ENCODE measurements at regions not wholly inside any gene's neighbourhood (a gene's known extent, or its start where the extent isn't known, plus 50 kb on each side); places are given as distances from the start of the nearest gene placed in this dataset.

DNA sequence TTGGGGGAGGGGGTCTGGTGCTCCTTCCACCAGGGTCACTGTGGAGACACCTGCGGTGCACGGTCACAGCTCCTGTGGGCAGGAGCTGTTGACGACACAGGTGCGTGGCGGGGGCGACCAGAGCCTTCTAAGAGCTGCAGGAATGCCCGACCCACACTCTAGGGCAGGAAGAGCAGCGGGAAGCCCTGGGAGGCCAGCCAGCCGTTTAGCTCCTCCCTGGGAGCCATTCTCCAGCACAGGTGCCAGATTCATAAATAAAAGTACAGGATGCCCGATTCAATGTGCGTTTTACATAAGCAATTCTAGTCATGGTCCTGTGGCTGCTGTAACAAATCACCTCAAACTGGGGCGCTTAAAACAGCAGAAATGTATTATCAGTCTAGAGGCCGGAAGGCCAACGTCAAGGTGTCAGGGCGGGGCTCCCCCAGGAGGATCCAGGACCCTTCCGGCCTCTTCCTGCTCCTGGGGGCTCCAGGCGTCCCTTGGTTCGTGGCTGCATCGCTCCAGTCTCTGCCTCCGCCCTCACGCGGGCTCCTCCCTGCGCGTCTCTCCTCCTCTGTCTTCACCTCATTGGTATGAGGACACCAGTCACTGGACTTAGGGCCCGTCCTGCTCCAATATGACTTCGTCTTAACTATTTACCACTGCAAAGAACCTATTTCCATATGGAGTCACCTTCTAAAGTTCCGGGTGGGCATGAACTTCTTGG lies 155.4 kb downstream of the FOXL1 start:
- peaks cover 69% of the 10 kb centered on the region for H3K27me3 ChIP-seq (replicated peaks; ENCODE audit: insufficient read depth, low read length)
- H4K20me1 ChIP-seq (ENCODE audit: insufficient read depth, low read length) = no peaks in the 10 kb centered on the region
- H3K36me3 ChIP-seq (replicated peaks; ENCODE audit: insufficient read depth, low read length) = no peaks in the 10 kb centered on the region
- no peaks in the 10 kb centered on the region for H3K79me2 ChIP-seq (ENCODE audit: low read length)
- no peaks in the 10 kb centered on the region for H3F3A ChIP-seq (ENCODE audit: insufficient read depth, low read length)
- no peak overlapping the region for H3K4me2 ChIP-seq (ENCODE audit: low read depth, low read length)
- H3K9me2 ChIP-seq (replicated peaks; ENCODE audit: insufficient read depth, low read length) = no peaks in the 10 kb centered on the region
- H3K9me3 ChIP-seq (replicated peaks; ENCODE audit: insufficient read depth, low read length) = no peaks in the 10 kb centered on the region
- H3K27ac ChIP-seq (ENCODE audit: low read length) = no peak overlapping the region
- no peak overlapping the region for H2AFZ ChIP-seq (ENCODE audit: low read length)
- H3K4me3 ChIP-seq (ENCODE audit: low read length) = no peak overlapping the region
- TF ChIP-seq EZH2phosphoT487 (IDR thresholded peaks at IDR 0.05; ENCODE audit: low read length) = no peak
- TF ChIP-seq, protein P1, sequence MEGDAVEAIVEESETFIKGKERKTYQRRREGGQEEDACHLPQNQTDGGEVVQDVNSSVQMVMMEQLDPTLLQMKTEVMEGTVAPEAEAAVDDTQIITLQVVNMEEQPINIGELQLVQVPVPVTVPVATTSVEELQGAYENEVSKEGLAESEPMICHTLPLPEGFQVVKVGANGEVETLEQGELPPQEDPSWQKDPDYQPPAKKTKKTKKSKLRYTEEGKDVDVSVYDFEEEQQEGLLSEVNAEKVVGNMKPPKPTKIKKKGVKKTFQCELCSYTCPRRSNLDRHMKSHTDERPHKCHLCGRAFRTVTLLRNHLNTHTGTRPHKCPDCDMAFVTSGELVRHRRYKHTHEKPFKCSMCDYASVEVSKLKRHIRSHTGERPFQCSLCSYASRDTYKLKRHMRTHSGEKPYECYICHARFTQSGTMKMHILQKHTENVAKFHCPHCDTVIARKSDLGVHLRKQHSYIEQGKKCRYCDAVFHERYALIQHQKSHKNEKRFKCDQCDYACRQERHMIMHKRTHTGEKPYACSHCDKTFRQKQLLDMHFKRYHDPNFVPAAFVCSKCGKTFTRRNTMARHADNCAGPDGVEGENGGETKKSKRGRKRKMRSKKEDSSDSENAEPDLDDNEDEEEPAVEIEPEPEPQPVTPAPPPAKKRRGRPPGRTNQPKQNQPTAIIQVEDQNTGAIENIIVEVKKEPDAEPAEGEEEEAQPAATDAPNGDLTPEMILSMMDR (IDR thresholded peaks at IDR 0.05; ENCODE audit: low read length) = no peak
- TF ChIP-seq EZH2 (optimal IDR thresholded peaks at IDR 0.05; ENCODE audit: low read depth, low read length) = no peak
- DNase-seq = no peak
- H3K9ac ChIP-seq (ENCODE audit: low read length) = no peak overlapping the region
- no peaks in the 10 kb centered on the region for H3K4me1 ChIP-seq (ENCODE audit: low read length)

DNA sequence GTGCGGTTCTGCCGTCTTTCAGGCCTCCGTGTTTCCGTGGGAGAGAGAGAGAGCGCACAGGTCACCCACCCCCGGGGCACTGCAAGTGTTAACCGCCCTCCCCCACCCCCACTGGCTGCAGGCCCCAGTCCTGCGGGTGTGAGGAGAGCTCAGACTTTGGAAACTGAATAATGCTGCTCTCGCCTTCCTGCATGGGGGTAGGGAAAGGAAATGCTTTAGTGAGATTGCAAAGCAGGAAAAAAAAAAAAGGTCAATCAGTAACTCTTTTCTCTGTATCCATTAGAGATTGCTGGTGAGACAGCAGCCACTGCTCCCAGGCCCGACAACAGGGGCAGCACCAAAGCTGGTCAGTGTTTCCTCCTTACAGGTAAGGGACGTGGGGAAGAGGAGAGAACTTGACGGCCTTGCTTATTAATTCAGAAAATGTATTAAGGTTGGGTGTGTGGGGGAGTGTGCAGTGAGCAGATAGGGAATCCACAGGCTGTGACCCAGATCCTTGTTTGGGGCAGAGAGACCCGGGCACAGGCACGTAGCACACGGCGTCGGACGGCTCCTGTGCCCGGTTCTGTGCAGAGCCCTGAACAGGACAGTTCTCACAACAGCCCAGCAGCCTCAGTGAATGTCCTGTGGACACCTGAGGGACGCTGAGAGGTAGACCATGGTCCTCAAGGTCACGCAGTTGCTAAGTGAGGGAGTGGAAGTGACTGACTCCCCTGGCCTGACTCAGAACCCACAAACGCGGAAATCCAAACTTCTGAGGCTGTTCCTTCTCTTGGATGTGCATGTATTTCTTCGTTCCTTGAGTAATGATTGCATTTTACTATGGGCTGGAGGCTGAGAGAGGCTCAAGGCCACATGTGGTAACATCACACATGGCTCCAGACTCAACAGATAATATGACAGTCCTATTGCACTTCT lies 156.5 kb downstream of the FOXL1 start:
- no peaks in the 10 kb centered on the region for H4K20me1 ChIP-seq (ENCODE audit: insufficient read depth, low read length)
- peaks cover 68% of the 10 kb centered on the region for H3K27me3 ChIP-seq (replicated peaks; ENCODE audit: insufficient read depth, low read length)
- TF ChIP-seq EZH2 (optimal IDR thresholded peaks at IDR 0.05; ENCODE audit: low read depth, low read length) (no peak), EZH2phosphoT487 (IDR thresholded peaks at IDR 0.05; ENCODE audit: low read length) (no peak)
- TF ChIP-seq, protein P1 (IDR thresholded peaks at IDR 0.05; ENCODE audit: low read length) = no peak
- H3K9ac ChIP-seq (ENCODE audit: low read length) = no peak overlapping the region
- no peaks in the 10 kb centered on the region for H3K79me2 ChIP-seq (ENCODE audit: low read length)
- H2AFZ ChIP-seq (ENCODE audit: low read length) = no peak overlapping the region
- H3F3A ChIP-seq (ENCODE audit: insufficient read depth, low read length) = no peaks in the 10 kb centered on the region
- H3K9me3 ChIP-seq (replicated peaks; ENCODE audit: insufficient read depth, low read length) = no peaks in the 10 kb centered on the region
- DNase-seq = no peak
- H3K36me3 ChIP-seq (replicated peaks; ENCODE audit: insufficient read depth, low read length) = no peaks in the 10 kb centered on the region
- H3K4me2 ChIP-seq (ENCODE audit: low read depth, low read length) = no peak overlapping the region
- H3K4me3 ChIP-seq (ENCODE audit: low read length) = no peak overlapping the region
- H3K9me2 ChIP-seq (replicated peaks; ENCODE audit: insufficient read depth, low read length) = no peaks in the 10 kb centered on the region
- no peak overlapping the region for H3K27ac ChIP-seq (ENCODE audit: low read length)
- H3K4me1 ChIP-seq (ENCODE audit: low read length) = no peaks in the 10 kb centered on the region

DNA sequence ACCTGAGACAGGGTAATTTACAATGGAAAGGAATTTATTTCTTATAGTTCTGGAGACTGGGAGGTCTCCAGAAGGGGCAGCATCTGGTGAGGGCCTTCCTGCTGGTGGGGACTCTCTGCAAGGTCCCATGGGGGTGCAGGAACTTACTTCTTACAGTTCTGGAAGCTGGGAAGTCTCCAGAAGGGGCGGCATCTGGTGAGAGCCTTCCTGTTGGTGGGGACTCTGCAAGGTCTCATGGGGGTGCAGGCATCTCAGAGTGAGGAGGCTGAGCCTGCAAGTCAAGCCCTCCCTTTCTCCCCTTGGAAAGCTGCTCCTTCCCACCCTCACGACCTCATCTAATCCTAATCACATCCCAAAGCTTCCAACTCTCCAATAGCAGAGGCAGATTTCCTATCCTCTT lies 157.4 kb downstream of the FOXL1 start:
- Histone ChIP-seq H3K4me2 (ENCODE audit: low read depth, low read length) (no peak overlapping the region), H2AFZ (ENCODE audit: low read length) (no peak overlapping the region), H3F3A (ENCODE audit: insufficient read depth, low read length) (no peaks in the 10 kb centered on the region), H3K36me3 (replicated peaks; ENCODE audit: insufficient read depth, low read length) (no peaks in the 10 kb centered on the region), H3K9me3 (replicated peaks; ENCODE audit: insufficient read depth, low read length) (no peaks in the 10 kb centered on the region), H3K9ac (ENCODE audit: low read length) (no peak overlapping the region), H3K9me2 (replicated peaks; ENCODE audit: insufficient read depth, low read length) (no peaks in the 10 kb centered on the region), H3K79me2 (ENCODE audit: low read length) (no peaks in the 10 kb centered on the region), H3K4me3 (ENCODE audit: low read length) (no peak overlapping the region), H4K20me1 (ENCODE audit: insufficient read depth, low read length) (no peaks in the 10 kb centered on the region), H3K4me1 (ENCODE audit: low read length) (no peaks in the 10 kb centered on the region), H3K27ac (ENCODE audit: low read length) (no peak overlapping the region), H3K27me3 (replicated peaks; ENCODE audit: insufficient read depth, low read length) (peaks cover 68% of the 10 kb centered on the region)
- no peak for DNase-seq
- TF ChIP-seq, protein P1 (IDR thresholded peaks at IDR 0.05; ENCODE audit: low read length) = no peak
- TF ChIP-seq EZH2 (optimal IDR thresholded peaks at IDR 0.05; ENCODE audit: low read depth, low read length) (no peak), EZH2phosphoT487 (IDR thresholded peaks at IDR 0.05; ENCODE audit: low read length) (no peak)
